K562 (cell line): ENCODE measurements at regions not wholly inside any gene's neighbourhood (a gene's known extent, or its start where the extent isn't known, plus 50 kb on each side); places are given as distances from the start of the nearest gene placed in this dataset.
A peak's percentile ranks its signal among the peaks of the same experiment; 100 is the strongest.

Experiments used
- CLOCK ChIP-seq: fragments of 250-450 bp; sonication (Bioruptor Pico); IDR thresholded peaks from 2 replicates; pipeline ENCODE4 v1.4.0; 2020; ENCODE audit warnings: mild to moderate bottlenecking, moderate library complexity, borderline replicate concordance
- ESRRB ChIP-seq: fragments of 250-450 bp; sonication (Bioruptor Pico); IDR thresholded peaks from 2 replicates; pipeline ENCODE4 v1.5.0; 2020; ENCODE audit warnings: mild to moderate bottlenecking, moderate library complexity, borderline replicate concordance
- KAT8 ChIP-seq: fragments of 450-650 bp; IDR thresholded peaks from 2 replicates; pipeline ENCODE4 v1.6.1; 2016; ENCODE audit warnings: low read depth, mild to moderate bottlenecking
- MYC ChIP-seq, 2 experiments: fragments of 250-450 bp in 1 of 2; sonication (Bioruptor Pico) in 1 of 2; IDR thresholded peaks; 2 replicates each; pipeline versions ENCODE4 v1.5.1 to v1.6.1; 2012 to 2021; ENCODE audit warnings: low read depth in 2 of 2, borderline replicate concordance in 1 of 2, improper control_type of control experiment in 1 of 2, low read length in 1 of 2, mild to moderate bottlenecking in 1 of 2, moderate library complexity in 1 of 2
- PTTG1 ChIP-seq: fragments of 450-650 bp; IDR thresholded peaks from 2 replicates; pipeline ENCODE4 v1.6.1; 2016; ENCODE audit warnings: low read depth, mild to moderate bottlenecking, missing genetic modification characterization, missing compliant biosample characterization
- RBM25 ChIP-seq: fragments of 200-400 bp; formaldehyde crosslinking; IDR thresholded peaks from 2 replicates; pipeline ENCODE4 v1.6.1; 2018; ENCODE audit warnings: low read length, low read depth, moderate library complexity; ENCODE audit not compliant: severe bottlenecking
- RNF219 ChIP-seq: fragments of 250-450 bp; sonication (Bioruptor Pico); IDR thresholded peaks from 2 replicates; pipeline ENCODE4 v1.5.0; 2022; ENCODE audit warnings: mild to moderate bottlenecking
- SMAD4 ChIP-seq: fragments of 250-450 bp; sonication (Bioruptor Pico); conservative IDR thresholded peaks from 2 replicates; pipeline ENCODE4 v1.8.0; 2021; ENCODE audit warnings: inconsistent platforms, mild to moderate bottlenecking, moderate library complexity
- YBX1 ChIP-seq: fragments of 450-650 bp; IDR thresholded peaks from 2 replicates; pipeline ENCODE4 v1.7.1; 2016; ENCODE audit warnings: mild to moderate bottlenecking
- ZNF253 ChIP-seq: fragments of 250-450 bp; sonication (Bioruptor Pico); conservative IDR thresholded peaks from 2 replicates; pipeline ENCODE4 v1.6.1; 2021; ENCODE audit warnings: mild to moderate bottlenecking
- TF ChIP-seq, protein P1 (sequence below), 2 experiments: fragments of 450-650 bp in 1 of 2; sonication (generic) in 1 of 2; formaldehyde crosslinking in 1 of 2; IDR thresholded peaks in 1 of 2; conservative IDR thresholded peaks in 1 of 2; 2 replicates each; pipeline versions ENCODE4 v1.6.1 to v1.8.1; 2016 to 2023; ENCODE audit warnings: mild to moderate bottlenecking in 2 of 2, moderate library complexity in 2 of 2, inconsistent platforms in 1 of 2, missing genetic modification reagents in 1 of 2
- TF ChIP-seq, protein P2 (sequence below): sonication (generic); formaldehyde crosslinking; IDR thresholded peaks from 2 replicates; pipeline ENCODE4 v1.8.0; 2022; ENCODE audit warnings: mild to moderate bottlenecking, missing genetic modification reagents, borderline replicate concordance

GRCh38 chr5:44885903-44886302, 77.2 kb downstream of the MRPS30 start (continued):
- TF ChIP-seq, protein P1, sequence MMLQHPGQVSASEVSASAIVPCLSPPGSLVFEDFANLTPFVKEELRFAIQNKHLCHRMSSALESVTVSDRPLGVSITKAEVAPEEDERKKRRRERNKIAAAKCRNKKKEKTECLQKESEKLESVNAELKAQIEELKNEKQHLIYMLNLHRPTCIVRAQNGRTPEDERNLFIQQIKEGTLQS (IDR thresholded peaks at IDR 0.05), result peak; percentile 39
- TF ChIP-seq, protein P1 (CRISPR knock-in tag; conservative IDR thresholded peaks at IDR 0.05), result no peak
- TF ChIP-seq MYC (IDR thresholded peaks at IDR 0.05; ENCODE audit: low read depth, low read length) (no peak), MYC (CRISPR knock-in tag; IDR thresholded peaks at IDR 0.05; ENCODE audit: borderline replicate concordance, low read depth) (no peak), PTTG1 (tag) (no peak), SMAD4 (CRISPR knock-in tag) (no peak), CLOCK (CRISPR knock-in tag) (no peak), ZNF253 (no peak), YBX1 (no peak), RBM25 (no peak), RNF219 (no peak), ESRRB (CRISPR knock-in tag) (no peak), KAT8 (no peak)
- TF ChIP-seq, protein P2, sequence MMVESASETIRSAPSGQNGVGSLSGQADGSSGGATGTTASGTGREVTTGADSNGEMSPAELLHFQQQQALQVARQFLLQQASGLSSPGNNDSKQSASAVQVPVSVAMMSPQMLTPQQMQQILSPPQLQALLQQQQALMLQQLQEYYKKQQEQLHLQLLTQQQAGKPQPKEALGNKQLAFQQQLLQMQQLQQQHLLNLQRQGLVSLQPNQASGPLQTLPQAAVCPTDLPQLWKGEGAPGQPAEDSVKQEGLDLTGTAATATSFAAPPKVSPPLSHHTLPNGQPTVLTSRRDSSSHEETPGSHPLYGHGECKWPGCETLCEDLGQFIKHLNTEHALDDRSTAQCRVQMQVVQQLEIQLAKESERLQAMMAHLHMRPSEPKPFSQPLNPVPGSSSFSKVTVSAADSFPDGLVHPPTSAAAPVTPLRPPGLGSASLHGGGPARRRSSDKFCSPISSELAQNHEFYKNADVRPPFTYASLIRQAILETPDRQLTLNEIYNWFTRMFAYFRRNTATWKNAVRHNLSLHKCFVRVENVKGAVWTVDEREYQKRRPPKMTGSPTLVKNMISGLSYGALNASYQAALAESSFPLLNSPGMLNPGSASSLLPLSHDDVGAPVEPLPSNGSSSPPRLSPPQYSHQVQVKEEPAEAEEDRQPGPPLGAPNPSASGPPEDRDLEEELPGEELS (CRISPR knock-in tag), result no peak
